HCT116 (cell line): ENCODE measurements at regions not wholly inside any gene's neighbourhood (a gene's known extent, or its start where the extent isn't known, plus 50 kb on each side); places are given as distances from the start of the nearest gene placed in this dataset.

Source experiments
- ATAC-seq: fragments of 200-7000 bp; cut with Tn5 transposase; 2 replicates; pipeline ENCODE4 v1.9.1; 2020; ENCODE audit warnings: mild to moderate bottlenecking, moderate library complexity
- BruUV-seq: library from RNA; stranded (reverse); fragments of 400-500 nt; replicated peaks from 2 replicates; lab custom pipeline; 2021; lab: Mats Ljungman, UMichigan
- CTCF ChIA-PET: fragments of 300-600 bp; sonication (Branson Sonifier 250); formaldehyde crosslinking; loops from one replicate; lab custom pipeline; 2021; ENCODE audit warnings: antibody characterized with exemption; lab: Charles Lee
- POLR2A ChIA-PET: fragments of 300-600, 350-600 bp; sonication (Branson Sonifier 250); formaldehyde crosslinking; loops from one replicate; lab custom pipeline; 2021; ENCODE audit warnings: antibody characterized with exemption; lab: Charles Lee
- RAD21 ChIA-PET, 2 experiments: fragments of 300-600 bp; sonication (Branson Sonifier 250); formaldehyde crosslinking; loops; one replicate each; lab custom pipeline; 2023; ENCODE audit warnings: low total read pairs in 2 of 2; ENCODE audit not compliant: uncharacterized antibody in 2 of 2, unreplicated experiment in 2 of 2, low non-redundant PET in 1 of 2; lab: Charles Lee
- DNase-seq: peaks from one replicate; pipeline ENCODE4 v3.0.0-alpha.2; 2010; ENCODE audit warnings: low read depth, low spot score
- H2AFZ ChIP-seq: fragments of 200-600 bp; shearing (Covaris generic), sonication (generic); 2 replicates; pipeline ENCODE4 v1.6.1; 2017; ENCODE audit warnings: low read depth, mixed run types, mixed read lengths, antibody characterized with exemption, low read length; ENCODE audit not compliant: poor library complexity, severe bottlenecking
- H3K27ac ChIP-seq: 2 replicates; pipeline ENCODE4 v1.5.1; 2012; ENCODE audit warnings: low read depth, low read length
- H3K27me3 ChIP-seq: fragments of 200-600 bp; sonication (generic); 2 replicates; pipeline ENCODE4 v1.6.1; 2016; ENCODE audit warnings: mixed run types, low read length, mixed read lengths; ENCODE audit not compliant: insufficient read depth
- H3K36me3 ChIP-seq, 2 experiments: fragments of 200-500 bp in 1 of 2; fragments of 200-600 bp in 1 of 2; sonication (Bioruptor generic) in 1 of 2; sonication (generic) in 1 of 2; 2 replicates each; pipeline versions ENCODE4 v1.5.1 to v1.6.1; 2014 to 2016; ENCODE audit warnings: low read length in 2 of 2, inconsistent platforms in 1 of 2, mixed read lengths in 1 of 2, mixed run types in 1 of 2; ENCODE audit not compliant: insufficient read depth in 2 of 2, control insufficient read depth in 1 of 2
- H3K4me1 ChIP-seq, 2 experiments: fragments of 200-600 bp in 1 of 2; sonication (generic) in 1 of 2; 2 replicates each; pipeline versions ENCODE4 v1.5.1 to v1.6.1; 2012 to 2017; ENCODE audit warnings: low read length in 2 of 2, inconsistent platforms in 1 of 2, mild to moderate bottlenecking in 1 of 2, mixed read lengths in 1 of 2, mixed run types in 1 of 2, moderate library complexity in 1 of 2; ENCODE audit not compliant: insufficient read depth in 2 of 2, control insufficient read depth in 1 of 2
- H3K4me2 ChIP-seq: fragments of 200-600 bp; sonication (generic); 2 replicates; pipeline ENCODE4 v1.6.1; 2017; ENCODE audit warnings: mixed run types, low read length, mixed read lengths
- H3K4me3 ChIP-seq, 2 experiments: fragments of 200-600 bp in 1 of 2; sonication (generic) in 1 of 2; replicated peaks in 1 of 2; 2 replicates each; pipeline ENCODE4 v1.5.1; 2011 to 2016; ENCODE audit warnings: low read length in 2 of 2, control low read depth in 1 of 2, low read depth in 1 of 2, mild to moderate bottlenecking in 1 of 2, mixed read lengths in 1 of 2, mixed run types in 1 of 2
- H3K79me2 ChIP-seq: fragments of 200-600 bp; sonication (generic); 2 replicates; pipeline ENCODE4 v1.6.1; 2017; ENCODE audit warnings: mild to moderate bottlenecking, mixed run types, low read length, moderate library complexity, mixed read lengths; ENCODE audit not compliant: insufficient read depth
- H3K9ac ChIP-seq: fragments of 200-600 bp; sonication (generic); 2 replicates; pipeline ENCODE4 v1.6.1; 2016; ENCODE audit warnings: low read length, mixed read lengths
- H3K9me2 ChIP-seq: fragments of 200-600 bp; sonication (generic), shearing (Covaris generic); 2 replicates; pipeline ENCODE4 v1.6.1; 2017; ENCODE audit warnings: mixed run types, mild to moderate bottlenecking, moderate library complexity; ENCODE audit not compliant: insufficient read depth
- H3K9me3 ChIP-seq, 2 experiments: fragments of 200-500 bp in 1 of 2; fragments of 200-600 bp in 1 of 2; sonication (Bioruptor generic) in 1 of 2; sonication (generic) in 1 of 2; 2 replicates each; pipeline ENCODE4 v1.6.1; 2014 to 2017; ENCODE audit warnings: low read length in 2 of 2, mixed read lengths in 2 of 2, inconsistent platforms in 1 of 2, low read depth in 1 of 2, mild to moderate bottlenecking in 1 of 2, mixed run types in 1 of 2, moderate library complexity in 1 of 2; ENCODE audit not compliant: control insufficient read depth in 1 of 2, insufficient read depth in 1 of 2
- H4K20me1 ChIP-seq: fragments of 200-600 bp; sonication (generic), shearing (Covaris generic); 2 replicates; pipeline ENCODE4 v1.6.1; 2017; ENCODE audit warnings: mixed run types, mild to moderate bottlenecking, moderate library complexity; ENCODE audit not compliant: insufficient read depth
- EZH2phosphoT487 ChIP-seq: fragments of 200-600 bp; IDR thresholded peaks from 2 replicates; pipeline ENCODE4 v1.6.1; 2018; ENCODE audit warnings: antibody characterized with exemption, borderline replicate concordance
- POLR2A ChIP-seq: IDR thresholded peaks from 2 replicates; pipeline ENCODE4 v1.7.0; 2011; ENCODE audit warnings: borderline replicate concordance; ENCODE audit not compliant: insufficient read depth, insufficient read length; ENCODE audit errors: extremely low read depth
- POLR2AphosphoS5 ChIP-seq: IDR thresholded peaks from 2 replicates; pipeline ENCODE4 v1.6.1; 2011; ENCODE audit warnings: mild to moderate bottlenecking, low read depth, low read length, moderate library complexity
- RAD21 ChIP-seq: IDR thresholded peaks from 2 replicates; pipeline ENCODE4 v1.6.1; 2012; ENCODE audit warnings: low read depth, mild to moderate bottlenecking
- SRF ChIP-seq: IDR thresholded peaks from 2 replicates; pipeline ENCODE4 v1.6.1; 2012; ENCODE audit warnings: low read depth
- TCF7L2 ChIP-seq: IDR thresholded peaks from 2 replicates; pipeline ENCODE4 v1.7.0; 2011; ENCODE audit warnings: borderline replicate concordance, inconsistent platforms; ENCODE audit not compliant: insufficient read depth, insufficient read length; ENCODE audit errors: extremely low read depth
- intact Hi-C: fragments of 100-400 bp; cut with micrococcal nuclease; formaldehyde crosslinking; loops from 2 replicates; pipeline ENCODE4 v1.10.0; 2022
- TF ChIP-seq, protein P1 (sequence below), 3 experiments: fragments of 200-600 bp in 1 of 3; sonication (generic) in 1 of 3; IDR thresholded peaks in 2 of 3; conservative IDR thresholded peaks in 1 of 3; 2 replicates each; pipeline ENCODE4 v1.5.1; 2012 to 2017; ENCODE audit warnings: low read depth in 2 of 3, low read length in 2 of 3, antibody characterized with exemption in 1 of 3, borderline replicate concordance in 1 of 3, control low read depth in 1 of 3, mild to moderate bottlenecking in 1 of 3, mixed read lengths in 1 of 3, mixed run types in 1 of 3, moderate library complexity in 1 of 3; ENCODE audit not compliant: insufficient read depth in 1 of 3
- TF ChIP-seq, protein P2 (sequence below): IDR thresholded peaks from 2 replicates; pipeline ENCODE4 v1.6.1; 2012

DNA sequence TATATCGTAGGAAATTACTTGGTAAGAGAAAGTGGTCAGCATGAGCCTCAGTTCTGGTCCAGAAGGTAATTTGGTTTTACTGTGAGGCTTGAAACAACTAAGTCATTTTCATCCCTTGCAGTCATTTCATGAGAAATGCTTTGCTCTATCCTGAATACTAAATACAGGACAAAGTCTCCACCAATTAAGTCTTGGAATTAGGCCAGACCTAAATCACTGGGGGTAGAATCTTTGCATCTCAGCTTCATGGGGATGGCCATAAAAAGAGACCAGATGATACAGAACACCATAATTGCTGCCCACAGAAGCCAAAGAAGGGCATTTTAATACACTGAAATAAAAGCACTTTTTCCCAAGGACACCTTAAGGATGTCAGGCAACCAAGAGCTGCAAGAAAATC is 277.9 kb upstream of the DCN start (continued):
- TF ChIP-seq, protein P1, sequence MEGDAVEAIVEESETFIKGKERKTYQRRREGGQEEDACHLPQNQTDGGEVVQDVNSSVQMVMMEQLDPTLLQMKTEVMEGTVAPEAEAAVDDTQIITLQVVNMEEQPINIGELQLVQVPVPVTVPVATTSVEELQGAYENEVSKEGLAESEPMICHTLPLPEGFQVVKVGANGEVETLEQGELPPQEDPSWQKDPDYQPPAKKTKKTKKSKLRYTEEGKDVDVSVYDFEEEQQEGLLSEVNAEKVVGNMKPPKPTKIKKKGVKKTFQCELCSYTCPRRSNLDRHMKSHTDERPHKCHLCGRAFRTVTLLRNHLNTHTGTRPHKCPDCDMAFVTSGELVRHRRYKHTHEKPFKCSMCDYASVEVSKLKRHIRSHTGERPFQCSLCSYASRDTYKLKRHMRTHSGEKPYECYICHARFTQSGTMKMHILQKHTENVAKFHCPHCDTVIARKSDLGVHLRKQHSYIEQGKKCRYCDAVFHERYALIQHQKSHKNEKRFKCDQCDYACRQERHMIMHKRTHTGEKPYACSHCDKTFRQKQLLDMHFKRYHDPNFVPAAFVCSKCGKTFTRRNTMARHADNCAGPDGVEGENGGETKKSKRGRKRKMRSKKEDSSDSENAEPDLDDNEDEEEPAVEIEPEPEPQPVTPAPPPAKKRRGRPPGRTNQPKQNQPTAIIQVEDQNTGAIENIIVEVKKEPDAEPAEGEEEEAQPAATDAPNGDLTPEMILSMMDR (IDR thresholded peaks at IDR 0.05 in 2 of 3, conservative IDR thresholded peaks at IDR 0.05 in 1 of 3; ENCODE audit: borderline replicate concordance in 1 of 3, insufficient read depth in 1 of 3, low read depth in 2 of 3, low read length in 2 of 3): no peak
- TF ChIP-seq RAD21 (no peak), POLR2AphosphoS5 (no peak), POLR2A (no peak), TCF7L2 (no peak), SRF (no peak)
- TF ChIP-seq, protein P2, sequence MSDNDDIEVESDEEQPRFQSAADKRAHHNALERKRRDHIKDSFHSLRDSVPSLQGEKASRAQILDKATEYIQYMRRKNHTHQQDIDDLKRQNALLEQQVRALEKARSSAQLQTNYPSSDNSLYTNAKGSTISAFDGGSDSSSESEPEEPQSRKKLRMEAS: no peak
- TF ChIP-seq, all 23 proteins: peak for 0

DNA sequence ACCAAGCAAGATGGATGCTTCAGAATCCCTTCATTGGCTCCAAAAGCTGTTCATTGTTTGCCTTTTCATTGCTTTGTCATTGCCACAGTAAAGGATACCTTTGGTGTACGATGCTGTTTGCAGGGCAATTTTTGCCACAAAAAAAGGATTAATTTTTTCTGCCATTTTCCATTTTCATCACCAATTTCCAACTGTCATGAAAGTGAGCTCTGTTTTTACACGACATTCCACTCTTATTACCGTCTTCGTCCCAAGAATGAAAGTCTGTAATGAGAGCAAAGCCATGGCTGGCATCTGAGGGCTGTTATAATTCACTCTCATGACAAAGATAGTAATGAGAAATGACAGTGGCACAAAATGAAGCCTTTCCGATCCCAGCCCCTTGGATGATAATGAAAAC is 272.7 kb upstream of the DCN start:
- no peak overlapping the region for H2AFZ ChIP-seq
- H3K4me1 ChIP-seq: no peaks in the 10 kb centered on the region
- ChIA-PET CTCF (no interaction called here), POLR2A (no interaction called here), RAD21 (no interaction called here)
- no peaks in the 10 kb centered on the region for H3K79me2 ChIP-seq
- H3K27me3 ChIP-seq: no peaks in the 10 kb centered on the region
- H3K4me3 ChIP-seq: no peak overlapping the region
- no TSS peak for BruUV-seq
- TF ChIP-seq EZH2phosphoT487: no peak
- no peaks in the 10 kb centered on the region for H4K20me1 ChIP-seq
- H3K36me3 ChIP-seq: no peaks in the 10 kb centered on the region
- ATAC-seq: no peak
- H3K9me2 ChIP-seq: no peaks in the 10 kb centered on the region
- no peak overlapping the region for H3K9ac ChIP-seq
- H3K4me2 ChIP-seq: no peak overlapping the region
- H3K27ac ChIP-seq: no peak overlapping the region
- intact Hi-C loops: no loop called here
- no peaks in the 10 kb centered on the region for H3K9me3 ChIP-seq
- DNase-seq: no peak
